Hepatocyte (in vitro differentiated cells): ENCODE measurements at regions not wholly inside any gene's neighbourhood (a gene's known extent, or its start where the extent isn't known, plus 50 kb on each side); places are given as distances from the start of the nearest gene placed in this dataset.

Experiments used
- DNase-seq: peaks from one replicate; pipeline ENCODE4 v3.0.0-alpha.2; 2016; ENCODE audit warnings: low spot score
- H2AFZ ChIP-seq: fragments of 200-600 bp; sonication (generic); 2 replicates; pipeline ENCODE4 v1.6.0; 2016; ENCODE audit warnings: antibody characterized with exemption, mild to moderate bottlenecking
- H3K27ac ChIP-seq: fragments of 200-600 bp; sonication (generic); 2 replicates; pipeline ENCODE4 v1.5.1; 2016; ENCODE audit warnings: mild to moderate bottlenecking
- H3K27me3 ChIP-seq: fragments of 200-600 bp; sonication (generic); 2 replicates; pipeline ENCODE4 v1.6.1; 2016
- H3K36me3 ChIP-seq: fragments of 200-600 bp; sonication (generic); replicated peaks from 2 replicates; pipeline ENCODE4 v1.5.1; 2016; ENCODE audit warnings: low read depth; ENCODE audit not compliant: insufficient read depth
- H3K4me1 ChIP-seq: fragments of 200-600 bp; sonication (generic); 2 replicates; pipeline ENCODE4 v1.5.1; 2016; ENCODE audit warnings: mild to moderate bottlenecking, moderate library complexity; ENCODE audit not compliant: insufficient read depth
- H3K4me2 ChIP-seq: fragments of 200-600 bp; sonication (generic); 2 replicates; pipeline ENCODE4 v1.6.0; 2016
- H3K4me3 ChIP-seq: fragments of 200-600 bp; sonication (generic); 2 replicates; pipeline ENCODE4 v1.5.1; 2016; ENCODE audit warnings: mild to moderate bottlenecking
- H3K79me2 ChIP-seq: fragments of 200-600 bp; sonication (generic); 2 replicates; pipeline ENCODE4 v1.6.0; 2017; ENCODE audit warnings: mild to moderate bottlenecking
- H3K9me2 ChIP-seq: fragments of 200-600 bp; sonication (generic); replicated peaks from 2 replicates; pipeline ENCODE4 v1.6.0; 2017; ENCODE audit warnings: mild to moderate bottlenecking; ENCODE audit not compliant: insufficient read depth
- H3K9me3 ChIP-seq: fragments of 200-600 bp; sonication (generic); 2 replicates; pipeline ENCODE4 v1.5.1; 2016; ENCODE audit warnings: low read depth, mild to moderate bottlenecking
- H4K20me1 ChIP-seq: fragments of 200-600 bp; sonication (generic); 2 replicates; pipeline ENCODE4 v1.6.0; 2016; ENCODE audit warnings: mild to moderate bottlenecking; ENCODE audit not compliant: insufficient read depth, poor library complexity, severe bottlenecking
- EZH2 ChIP-seq: fragments of 200-600 bp; sonication (generic); IDR thresholded peaks from 2 replicates; pipeline ENCODE4 v1.6.1; 2016; ENCODE audit warnings: antibody characterized with exemption, mild to moderate bottlenecking, borderline replicate concordance
- EZH2phosphoT487 ChIP-seq: fragments of 200-600 bp; sonication (generic); IDR thresholded peaks from one replicate; pipeline ENCODE4 v1.6.1; 2018; ENCODE audit warnings: antibody characterized with exemption, mild to moderate bottlenecking, low read depth, moderate library complexity; ENCODE audit not compliant: unreplicated experiment, severe bottlenecking
- WGBS: methylation state at CpG from one replicate; pipeline ENCODE4 v1.1.6; 2016; ENCODE audit warnings: low lambda C conversion rate; ENCODE audit errors: missing lambda C conversion rate; 5-methylcytosine and 5-hydroxymethylcytosine counted together
- TF ChIP-seq, protein P1 (sequence below): fragments of 200-600 bp; sonication (generic); IDR thresholded peaks from 2 replicates; pipeline ENCODE4 v1.5.1; 2016; ENCODE audit warnings: antibody characterized with exemption, mild to moderate bottlenecking; ENCODE audit not compliant: poor library complexity

GRCh38 chr14:53409289-53409688 lies 256.2 kb upstream of the DDHD1 start:
- Histone ChIP-seq H3K36me3 (no peaks in the 10 kb centered on the region), H2AFZ (no peak overlapping the region), H4K20me1 (no peaks in the 10 kb centered on the region), H3K9me2 (no peaks in the 10 kb centered on the region), H3K4me1 (no peaks in the 10 kb centered on the region), H3K27ac (no peak overlapping the region), H3K79me2 (no peaks in the 10 kb centered on the region), H3K9me3 (no peaks in the 10 kb centered on the region), H3K4me3 (no peak overlapping the region), H3K4me2 (no peak overlapping the region), H3K27me3 (no peaks in the 10 kb centered on the region)
- TF ChIP-seq EZH2 (no peak), EZH2phosphoT487 (no peak)
- TF ChIP-seq, protein P1, sequence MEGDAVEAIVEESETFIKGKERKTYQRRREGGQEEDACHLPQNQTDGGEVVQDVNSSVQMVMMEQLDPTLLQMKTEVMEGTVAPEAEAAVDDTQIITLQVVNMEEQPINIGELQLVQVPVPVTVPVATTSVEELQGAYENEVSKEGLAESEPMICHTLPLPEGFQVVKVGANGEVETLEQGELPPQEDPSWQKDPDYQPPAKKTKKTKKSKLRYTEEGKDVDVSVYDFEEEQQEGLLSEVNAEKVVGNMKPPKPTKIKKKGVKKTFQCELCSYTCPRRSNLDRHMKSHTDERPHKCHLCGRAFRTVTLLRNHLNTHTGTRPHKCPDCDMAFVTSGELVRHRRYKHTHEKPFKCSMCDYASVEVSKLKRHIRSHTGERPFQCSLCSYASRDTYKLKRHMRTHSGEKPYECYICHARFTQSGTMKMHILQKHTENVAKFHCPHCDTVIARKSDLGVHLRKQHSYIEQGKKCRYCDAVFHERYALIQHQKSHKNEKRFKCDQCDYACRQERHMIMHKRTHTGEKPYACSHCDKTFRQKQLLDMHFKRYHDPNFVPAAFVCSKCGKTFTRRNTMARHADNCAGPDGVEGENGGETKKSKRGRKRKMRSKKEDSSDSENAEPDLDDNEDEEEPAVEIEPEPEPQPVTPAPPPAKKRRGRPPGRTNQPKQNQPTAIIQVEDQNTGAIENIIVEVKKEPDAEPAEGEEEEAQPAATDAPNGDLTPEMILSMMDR = no peak
- WGBS = 93% methylated on average over 2 of the region's 2 CpGs
- no peak for DNase-seq

DNA sequence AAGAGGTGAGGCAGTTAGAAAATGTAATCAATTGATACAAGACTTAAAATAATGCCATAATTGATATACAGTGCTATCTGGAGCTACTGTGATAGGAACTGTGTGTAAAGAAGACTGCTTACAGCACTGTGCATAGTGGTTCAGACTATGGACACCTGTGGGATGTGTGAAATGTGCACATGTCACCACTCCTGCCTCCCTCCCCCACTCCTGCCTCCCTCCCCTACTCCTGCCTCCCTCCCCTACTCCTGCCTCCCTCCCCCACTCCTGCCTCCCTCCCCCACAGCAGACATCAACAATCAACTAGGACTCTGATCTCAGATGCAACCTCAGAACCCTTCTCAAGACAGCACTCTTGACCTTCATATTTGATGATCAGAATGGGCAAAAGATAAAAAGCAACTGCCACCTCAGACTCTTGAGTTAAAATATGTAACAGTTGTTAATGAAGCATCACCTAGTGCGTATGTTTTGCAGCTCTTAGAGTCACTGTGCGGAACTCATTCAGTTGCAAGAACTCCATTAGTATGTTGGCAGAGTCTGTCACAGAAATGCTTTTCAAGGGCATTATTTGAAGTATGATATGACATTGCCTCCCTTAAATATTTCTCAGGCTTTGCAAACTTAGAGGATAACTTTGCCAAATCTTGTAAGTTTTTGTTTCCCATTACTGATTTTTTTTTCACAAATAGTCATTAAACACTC lies 255.2 kb upstream of the DDHD1 start:
- no peak for DNase-seq
- Histone ChIP-seq H3K27me3 (no peaks in the 10 kb centered on the region), H2AFZ (no peak overlapping the region), H3K4me2 (no peak overlapping the region), H3K79me2 (no peaks in the 10 kb centered on the region), H3K36me3 (no peaks in the 10 kb centered on the region), H3K9me3 (no peaks in the 10 kb centered on the region), H3K27ac (no peak overlapping the region), H4K20me1 (no peaks in the 10 kb centered on the region), H3K4me3 (no peak overlapping the region), H3K4me1 (no peaks in the 10 kb centered on the region), H3K9me2 (no peaks in the 10 kb centered on the region)
- WGBS = 93% methylated on average over 2 of the region's 2 CpGs
- TF ChIP-seq EZH2phosphoT487 = no peak
- no peak for TF ChIP-seq EZH2
- TF ChIP-seq, protein P1 = no peak

DNA sequence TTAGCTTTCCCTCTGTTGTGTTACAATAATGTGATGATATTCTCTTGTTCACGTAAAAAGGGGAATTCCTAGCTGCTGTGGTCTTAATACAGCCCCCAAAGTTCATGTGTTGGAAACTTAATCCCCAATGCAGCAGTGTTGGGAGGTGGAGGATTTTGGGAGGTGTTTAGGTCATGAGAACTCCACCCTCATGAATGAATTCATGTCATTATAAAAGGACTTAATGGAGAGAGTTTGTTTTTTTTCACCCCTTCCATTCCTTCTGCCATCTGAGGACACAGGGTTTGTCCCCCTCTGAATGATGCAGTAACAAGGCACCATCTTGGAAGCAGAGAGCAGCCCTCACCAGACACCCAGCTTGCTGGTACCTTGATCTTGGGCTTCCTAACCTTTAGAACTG lies 253.4 kb upstream of the DDHD1 start:
- no peaks in the 10 kb centered on the region for H3K9me2 ChIP-seq
- no peak overlapping the region for H3K27ac ChIP-seq
- no peak overlapping the region for H2AFZ ChIP-seq
- H3K27me3 ChIP-seq = no peaks in the 10 kb centered on the region
- H3K4me2 ChIP-seq = no peak overlapping the region
- H3K4me1 ChIP-seq = no peaks in the 10 kb centered on the region
- no peaks in the 10 kb centered on the region for H3K79me2 ChIP-seq
- no peak overlapping the region for H3K4me3 ChIP-seq
- no peak for DNase-seq
- 88% methylated on average over 1 of the region's 1 CpG for WGBS
- no peaks in the 10 kb centered on the region for H3K9me3 ChIP-seq
- TF ChIP-seq, protein P1 = no peak
- TF ChIP-seq EZH2phosphoT487 (no peak), EZH2 (no peak)
- no peaks in the 10 kb centered on the region for H4K20me1 ChIP-seq
- H3K36me3 ChIP-seq = no peaks in the 10 kb centered on the region
